Esophagus squamous epithelium (tissue), 5 donors: ENCODE measurements at regions not wholly inside any gene's neighbourhood (a gene's known extent, or its start where the extent isn't known, plus 50 kb on each side); places are given as distances from the start of the nearest gene placed in this dataset.

Experiments
- DNase-seq: peaks from one replicate; lab custom pipeline; 2025; lab: John Stamatoyannopoulos, UW
- H3K27ac ChIP-seq, 4 donors: fragments of 200-600 bp; sonication (generic); one replicate each; pipeline ENCODE4 v1.5.1; 2016 to 2019; ENCODE audit warnings: mild to moderate bottlenecking in 1 of 4
- H3K27me3 ChIP-seq, 4 donors: fragments of 200-600 bp; sonication (generic); 1 replicate in 3 of 4; 2 replicates in 1 of 4; pipeline versions ENCODE4 v1.5.1 to v1.6.0; 2017 to 2021; ENCODE audit warnings: antibody characterized with exemption in 1 of 4
- H3K36me3 ChIP-seq, 3 donors: fragments of 200-600 bp; sonication (generic); one replicate each; pipeline ENCODE4 v1.5.1; 2016 to 2019
- H3K4me1 ChIP-seq, 3 donors: fragments of 200-600 bp; sonication (generic); one replicate each; pipeline ENCODE4 v1.5.1; 2017 to 2019
- H3K4me3 ChIP-seq, 4 donors: fragments of 200-600 bp; sonication (generic); 1 replicate in 3 of 4; 2 replicates in 1 of 4; pipeline ENCODE4 v1.5.1; 2016 to 2019; ENCODE audit warnings: mild to moderate bottlenecking in 2 of 4, moderate library complexity in 1 of 4
- H3K9me3 ChIP-seq, 3 donors: fragments of 200-600 bp; sonication (generic); one replicate each; pipeline ENCODE4 v1.5.1; 2016 to 2019
- CTCF ChIP-seq, 6 experiments: fragments of 450-650 bp in 4 of 6; fragments of 200-600 bp in 2 of 6; sonication (generic) in 2 of 6; IDR thresholded peaks; one replicate each; pipeline ENCODE4 v1.5.1; 2016 to 2019; ENCODE audit warnings: antibody characterized with exemption in 6 of 6, mild to moderate bottlenecking in 4 of 6, moderate library complexity in 4 of 6
- POLR2A ChIP-seq, 4 donors: fragments of 450-650 bp; IDR thresholded peaks; one replicate each; pipeline ENCODE4 v1.6.1; 2017; ENCODE audit warnings: antibody characterized with exemption in 4 of 4, mild to moderate bottlenecking in 4 of 4, moderate library complexity in 3 of 4
- WGBS, 2 donors: methylation state at CpG; one replicate each; pipeline ENCODE4 v1.1.5; 2018; 5-methylcytosine and 5-hydroxymethylcytosine counted together
- intact Hi-C: fragments of 100-400 bp; cut with DNase I; formaldehyde crosslinking; loops from one replicate; pipeline ENCODE4 v1.15.0; 2022
- donor health status: DM: yes; HTN: yes; CAD: no.

GRCh38 chr14:65180725-65181025, 78.4 kb upstream of the MAX start:
- peaks cover 0 to 14% (median 5%) of the 10 kb centered on the region in 3 donors for H3K9me3 ChIP-seq
- DNase-seq, result no peak
- H3K36me3 ChIP-seq, result no peaks in the 10 kb centered on the region
- peaks cover 0 to 12% (median 0%) of the 10 kb centered on the region in 3 donors for H3K4me1 ChIP-seq
- WGBS, 2 donors, result 71% methylated on average over 1 of the region's 1 CpG; no CpG with 5 or more reads in 1 of the 2 donors
- no peak overlapping the region for H3K4me3 ChIP-seq
- H3K27ac ChIP-seq, result peak overlapping the region in 1 of 4 donors; percentile 25
- TF ChIP-seq POLR2A (IDR thresholded peaks at IDR 0.05), result no peak
- no peak for TF ChIP-seq CTCF (IDR thresholded peaks at IDR 0.05)
- intact Hi-C loops, result no loop called here
- no peaks in the 10 kb centered on the region for H3K27me3 ChIP-seq

DNA sequence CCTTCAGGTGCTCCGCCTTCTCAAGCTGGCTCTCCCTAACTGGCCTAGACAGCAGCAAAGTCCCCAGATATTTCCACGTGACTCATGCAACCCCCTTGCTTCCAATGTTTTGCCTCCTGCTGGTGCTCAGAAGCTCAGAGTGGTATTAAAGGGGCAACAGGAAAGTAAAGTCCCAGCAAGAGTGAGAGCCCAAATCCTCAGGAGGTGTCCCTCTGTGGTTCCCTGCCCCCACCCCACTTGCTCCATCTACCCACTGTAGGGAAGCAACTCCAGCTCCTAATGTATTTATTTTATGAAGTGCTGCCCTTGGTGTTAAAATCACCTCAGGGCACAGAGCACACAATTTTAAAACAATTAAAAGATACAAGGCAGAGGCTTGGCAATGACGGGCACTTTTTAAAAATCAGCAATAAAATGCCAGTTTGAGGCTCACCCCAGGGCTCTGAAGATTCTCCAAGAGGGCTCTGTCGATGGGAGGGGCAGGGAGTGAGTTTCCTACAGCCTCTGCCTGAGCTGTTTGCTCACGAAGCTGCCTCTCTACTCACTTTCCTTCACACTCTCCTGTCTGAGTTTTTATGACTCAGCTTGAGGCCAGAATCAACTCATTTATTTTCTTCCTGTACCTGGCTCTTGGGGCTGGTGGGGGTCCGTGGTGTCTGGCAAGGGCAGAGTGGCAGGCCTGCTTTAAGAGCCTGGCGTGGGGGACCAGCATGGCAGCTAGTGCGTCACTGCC, 81.9 kb upstream of the MAX start:
- no peaks in the 10 kb centered on the region for H3K36me3 ChIP-seq
- intact Hi-C loops, result no loop called here
- TF ChIP-seq POLR2A (IDR thresholded peaks at IDR 0.05), result no peak
- TF ChIP-seq CTCF (IDR thresholded peaks at IDR 0.05), result no peak
- H3K4me1 ChIP-seq, result peaks cover 0 to 12% (median 0%) of the 10 kb centered on the region in 3 donors
- WGBS, 2 donors, result 53% methylated on average over 6 to 8 of the region's 8 CpGs
- peaks cover 0 to 14% (median 5%) of the 10 kb centered on the region in 3 donors for H3K9me3 ChIP-seq
- no peak overlapping the region for H3K4me3 ChIP-seq
- no peak for DNase-seq
- H3K27me3 ChIP-seq, result peaks cover 0 to 3% (median 0%) of the 10 kb centered on the region in 4 donors
- no peak overlapping the region for H3K27ac ChIP-seq

GRCh38 chr14:65185829-65186228, 83.5 kb upstream of the MAX start:
- DNase-seq, result no peak
- H3K9me3 ChIP-seq, result peaks cover 0 to 14% (median 5%) of the 10 kb centered on the region in 3 donors
- no peak for TF ChIP-seq POLR2A (IDR thresholded peaks at IDR 0.05)
- 65 to 80% methylated on average over 4 of the region's 4 CpGs for WGBS, 2 donors
- H3K27me3 ChIP-seq, result peaks cover 0 to 3% (median 0%) of the 10 kb centered on the region in 4 donors
- no peaks in the 10 kb centered on the region for H3K4me1 ChIP-seq
- no peaks in the 10 kb centered on the region for H3K36me3 ChIP-seq
- H3K27ac ChIP-seq, result no peak overlapping the region
- intact Hi-C loops, result no loop called here
- no peak overlapping the region for H3K4me3 ChIP-seq

DNA sequence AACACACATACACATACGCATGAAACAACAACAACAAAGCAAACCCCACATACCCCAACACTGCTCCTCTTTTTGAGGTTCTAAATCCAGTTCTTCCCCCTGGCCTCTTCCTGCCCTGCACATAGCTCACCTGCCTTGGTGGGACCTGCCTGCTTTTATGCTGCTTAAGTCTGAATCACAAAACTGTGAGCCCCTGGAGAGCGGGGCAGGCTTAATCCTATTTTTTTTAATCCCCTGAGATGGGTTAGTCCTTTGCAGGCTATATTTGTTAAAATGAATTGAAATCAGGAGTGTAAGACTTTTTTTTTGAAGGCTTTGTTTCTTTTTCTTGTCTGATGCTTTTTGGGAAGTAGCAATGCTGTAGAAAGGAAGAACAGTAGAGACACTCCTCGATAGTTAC, 84.6 kb upstream of the MAX start:
- Histone ChIP-seq H3K4me1 (no peaks in the 10 kb centered on the region), H3K4me3 (no peak overlapping the region), H3K36me3 (no peaks in the 10 kb centered on the region), H3K9me3 (peaks cover 0 to 8% (median 3%) of the 10 kb centered on the region in 3 donors), H3K27me3 (peaks cover 0 to 3% (median 0%) of the 10 kb centered on the region in 4 donors), H3K27ac (no peak overlapping the region)
- 80 to 88% methylated on average over 3 of the region's 3 CpGs for WGBS, 2 donors
- no peak for DNase-seq
- TF ChIP-seq CTCF (IDR thresholded peaks at IDR 0.05) (no peak), POLR2A (IDR thresholded peaks at IDR 0.05) (no peak)
- intact Hi-C loops, result no loop called here

DNA sequence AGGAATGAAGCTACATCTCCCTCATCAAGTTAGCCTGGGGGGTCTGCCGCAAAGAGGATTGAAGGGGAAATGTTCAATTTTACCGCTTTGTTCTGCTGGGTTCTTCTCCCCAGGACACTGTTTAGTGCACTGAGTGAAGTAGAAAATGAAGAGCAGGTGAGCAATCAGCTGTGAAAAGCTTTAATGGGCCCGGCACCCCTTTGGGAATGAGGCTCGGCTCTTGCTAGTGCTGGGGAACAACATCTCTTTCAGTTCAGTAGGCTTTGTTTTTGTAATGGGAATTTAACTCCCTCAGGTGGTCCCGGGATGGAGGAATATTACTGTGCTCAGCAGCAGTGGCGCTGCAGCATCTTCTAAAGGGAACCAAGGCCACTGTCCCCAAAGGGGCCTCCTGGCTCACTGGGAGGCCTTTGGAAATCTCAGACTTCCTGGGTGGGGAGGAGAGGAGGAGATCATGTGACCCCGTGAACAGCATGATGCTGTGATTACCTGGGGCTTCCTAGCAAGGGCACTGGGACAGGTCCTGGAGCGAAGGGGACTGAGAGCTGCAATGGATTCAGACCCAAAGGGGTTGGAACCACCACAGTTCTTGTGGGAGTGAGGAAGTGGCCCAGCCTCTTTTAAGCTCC, 85.2 kb upstream of the MAX start:
- H3K36me3 ChIP-seq, result no peaks in the 10 kb centered on the region
- H3K4me3 ChIP-seq, result no peak overlapping the region
- no peaks in the 10 kb centered on the region for H3K4me1 ChIP-seq
- no peak for TF ChIP-seq POLR2A (IDR thresholded peaks at IDR 0.05)
- no peak for TF ChIP-seq CTCF (IDR thresholded peaks at IDR 0.05)
- no peak for DNase-seq
- H3K9me3 ChIP-seq, result peaks cover 0 to 2% (median 0%) of the 10 kb centered on the region in 3 donors
- no peak overlapping the region for H3K27ac ChIP-seq
- WGBS, 2 donors, result 82 to 92% methylated on average over 4 to 6 of the region's 8 CpGs
- peaks cover 0 to 3% (median 0%) of the 10 kb centered on the region in 4 donors for H3K27me3 ChIP-seq
- intact Hi-C loops, result no loop called here
